ENCODE measurements at regions not wholly inside any gene's neighbourhood (a gene's known extent, or its start where the extent isn't known, plus 50 kb on each side); places are given as distances from the start of the nearest gene placed in this dataset.
A peak's percentile ranks its signal among the peaks of the same experiment; 100 is the strongest.
"Not testable (repeated sequence)": the region's sequence is repeated elsewhere in the genome, so short reads cannot be mapped to it uniquely, and the experiment has no call there.

DNA sequence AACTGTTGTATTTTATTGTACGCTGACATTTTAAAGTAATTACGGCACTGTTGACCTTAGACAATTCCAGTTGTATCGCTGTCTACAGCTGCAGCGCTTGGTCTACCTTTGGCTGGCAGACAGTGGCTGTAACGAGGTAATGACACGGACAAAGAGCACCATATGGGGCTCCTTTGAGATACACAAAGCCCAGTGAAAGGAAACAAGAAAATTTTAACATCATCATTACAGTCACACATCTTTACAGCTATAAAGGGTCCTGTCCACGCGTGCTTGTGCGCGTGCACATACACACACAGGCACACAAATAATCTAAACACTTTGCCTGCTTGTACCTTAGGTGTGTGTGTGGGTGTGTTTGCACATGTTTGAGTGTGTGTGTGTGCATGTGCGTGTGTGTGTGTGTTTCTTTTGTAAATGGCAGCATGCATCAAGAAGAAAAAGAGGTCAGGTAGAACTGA, 946.0 kb downstream of the NR2F1-AS1 start:
- TF ChIP-seq POLR2AphosphoS5 (IDR thresholded peaks at IDR 0.05) = no peak
- no peak for TF ChIP-seq POLR2A (IDR thresholded peaks at IDR 0.05)
- no peak for TF ChIP-seq CTCF (IDR thresholded peaks at IDR 0.05 in 8 of 11, conservative IDR thresholded peaks at IDR 0.05 in 3 of 11)
- Histone ChIP-seq H3K4me3 (no peak overlapping the region), H3K9me3 (peaks cover 0 to 10% (median 0%) of the 10 kb centered on the region in 8 donors), H3K36me3 (no peaks in the 10 kb centered on the region), H3K27me3 (replicated peaks in 1 of 7) (no peaks in the 10 kb centered on the region), H3K27ac (no peak overlapping the region), H3K4me1 (no peaks in the 10 kb centered on the region)
- intact Hi-C loops (cut with DNase I; ENCODE audit: low total_unique reads) = no loop called here
- 87 to 95% (median 91%) methylated on average over 11 of the region's 11 CpGs for WGBS, 5 donors
- no peak for DNase-seq

DNA sequence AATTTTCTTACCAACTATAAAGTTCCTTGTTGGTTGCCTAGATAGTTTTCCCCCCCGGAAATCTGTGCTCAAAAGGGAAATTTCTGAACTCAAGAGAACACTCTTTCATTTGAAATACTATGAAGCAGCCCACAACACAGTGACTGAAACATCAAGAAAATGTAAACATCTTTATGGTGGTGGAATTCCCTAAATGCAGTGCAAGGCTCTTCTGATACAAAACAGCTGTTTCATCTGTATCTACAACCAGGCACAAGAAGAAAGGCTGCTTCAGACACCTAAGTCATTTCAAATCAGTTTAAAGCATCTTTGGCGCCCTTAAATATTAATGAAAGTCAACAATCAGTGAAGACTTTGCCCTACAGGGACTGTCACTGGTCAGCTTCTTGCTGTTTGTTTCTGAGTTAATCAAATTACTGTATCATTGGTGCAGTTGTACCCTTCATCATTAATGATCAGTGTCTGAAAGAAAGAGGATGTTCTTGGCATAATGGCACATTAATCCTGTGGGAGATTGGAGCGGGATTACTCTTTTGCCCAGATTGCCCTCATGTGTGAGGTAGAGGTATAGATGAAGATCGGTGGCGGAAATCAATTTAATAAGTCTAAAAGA, 947.0 kb downstream of the NR2F1-AS1 start:
- WGBS, 5 donors = 82 to 89% (median 85%) methylated on average over 5 of the region's 5 CpGs
- intact Hi-C loops (cut with DNase I; ENCODE audit: low total_unique reads) = no loop called here
- Histone ChIP-seq H3K27me3 (replicated peaks in 1 of 7) (no peaks in the 10 kb centered on the region), H3K4me3 (no peak overlapping the region), H3K4me1 (no peaks in the 10 kb centered on the region), H3K9me3 (peaks cover 0 to 20% (median 7%) of the 10 kb centered on the region in 8 donors), H3K27ac (no peak overlapping the region), H3K36me3 (no peaks in the 10 kb centered on the region)
- DNase-seq = no peak
- TF ChIP-seq POLR2A (IDR thresholded peaks at IDR 0.05) = no peak
- no peak for TF ChIP-seq POLR2AphosphoS5 (IDR thresholded peaks at IDR 0.05)
- no peak for TF ChIP-seq CTCF (IDR thresholded peaks at IDR 0.05 in 8 of 11, conservative IDR thresholded peaks at IDR 0.05 in 3 of 11)

- Histone ChIP-seq H3K9me3 (peaks cover 0 to 21% (median 7%) of the 10 kb centered on the region in 8 donors), H3K36me3 (no peaks in the 10 kb centered on the region), H3K4me1 (no peaks in the 10 kb centered on the region), H3K27me3 (replicated peaks in 1 of 7) (no peaks in the 10 kb centered on the region), H3K27ac (no peak overlapping the region), H3K4me3 (no peak overlapping the region)
- TF ChIP-seq CTCF (IDR thresholded peaks at IDR 0.05 in 8 of 11, conservative IDR thresholded peaks at IDR 0.05 in 3 of 11) (no peak), POLR2AphosphoS5 (IDR thresholded peaks at IDR 0.05) (no peak), POLR2A (IDR thresholded peaks at IDR 0.05) (no peak)
- intact Hi-C loops (cut with DNase I; ENCODE audit: low total_unique reads) = no loop called here
- no peak for DNase-seq
Measured at GRCh38 chr5:92633176-92633575, 947.8 kb downstream of the NR2F1-AS1 start.

- peaks cover 0 to 21% (median 7%) of the 10 kb centered on the region in 8 donors for H3K9me3 ChIP-seq
- H3K27me3 ChIP-seq (replicated peaks in 1 of 7); intact Hi-C loops (cut with DNase I; ENCODE audit: low total_unique reads); H3K27ac ChIP-seq; H3K36me3 ChIP-seq; H3K4me1 ChIP-seq; H3K4me3 ChIP-seq: not testable (repeated sequence)
- 96 to 97% (median 96%) methylated on average over 19 to 37 of the region's 37 CpGs for WGBS, 5 donors
- peak; percentile 56 for DNase-seq
Measured at GRCh38 chr5:92631237-92631701, 949.8 kb downstream of the NR2F1-AS1 start.

All from spleen (tissue), 11 donors.